Lower lobe of right lung (tissue), 2 donors: ENCODE measurements at regions not wholly inside any gene's neighbourhood (a gene's known extent, or its start where the extent isn't known, plus 50 kb on each side); places are given as distances from the start of the nearest gene placed in this dataset.
A peak's percentile ranks its signal among the peaks of the same experiment; 100 is the strongest.

Experiments
- ATAC-seq, 2 donors: fragments of 200-7000 bp; cut with Tn5 transposase; one replicate each; pipeline ENCODE4 v1.9.1; 2020 to 2022; ENCODE audit warnings: mild to moderate bottlenecking in 2 of 2, moderate library complexity in 2 of 2
- DNase-seq: peaks from one replicate; pipeline ENCODE4 v3.0.0-alpha.2; 2020
- H3K27ac ChIP-seq: fragments of 200-600 bp; one replicate; pipeline ENCODE4 v1.8.0; 2022
- H3K27me3 ChIP-seq: fragments of 200-600 bp; one replicate; pipeline ENCODE4 v1.8.0; 2022; ENCODE audit warnings: low read depth
- H3K36me3 ChIP-seq: fragments of 200-600 bp; one replicate; pipeline ENCODE4 v1.8.0; 2022; ENCODE audit warnings: mild to moderate bottlenecking
- H3K4me1 ChIP-seq: fragments of 200-600 bp; one replicate; pipeline ENCODE4 v1.8.0; 2022
- H3K4me3 ChIP-seq: fragments of 200-600 bp; one replicate; pipeline ENCODE4 v1.8.0; 2022; ENCODE audit warnings: mild to moderate bottlenecking
- H3K9me3 ChIP-seq: fragments of 200-600 bp; one replicate; pipeline ENCODE4 v1.8.0; 2022
- intact Hi-C: fragments of 100-400 bp; cut with DNase I; formaldehyde crosslinking; loops from one replicate; pipeline ENCODE4 v1.11.0; 2022
- TF ChIP-seq, protein P1 (sequence below): fragments of 200-600 bp; IDR thresholded peaks from one replicate; pipeline ENCODE4 v1.8.0; 2022; ENCODE audit warnings: antibody characterized with exemption, mild to moderate bottlenecking
- donor health status: DM: no; HTN: yes; CAD: no; lungs with severe emphysema.

DNA sequence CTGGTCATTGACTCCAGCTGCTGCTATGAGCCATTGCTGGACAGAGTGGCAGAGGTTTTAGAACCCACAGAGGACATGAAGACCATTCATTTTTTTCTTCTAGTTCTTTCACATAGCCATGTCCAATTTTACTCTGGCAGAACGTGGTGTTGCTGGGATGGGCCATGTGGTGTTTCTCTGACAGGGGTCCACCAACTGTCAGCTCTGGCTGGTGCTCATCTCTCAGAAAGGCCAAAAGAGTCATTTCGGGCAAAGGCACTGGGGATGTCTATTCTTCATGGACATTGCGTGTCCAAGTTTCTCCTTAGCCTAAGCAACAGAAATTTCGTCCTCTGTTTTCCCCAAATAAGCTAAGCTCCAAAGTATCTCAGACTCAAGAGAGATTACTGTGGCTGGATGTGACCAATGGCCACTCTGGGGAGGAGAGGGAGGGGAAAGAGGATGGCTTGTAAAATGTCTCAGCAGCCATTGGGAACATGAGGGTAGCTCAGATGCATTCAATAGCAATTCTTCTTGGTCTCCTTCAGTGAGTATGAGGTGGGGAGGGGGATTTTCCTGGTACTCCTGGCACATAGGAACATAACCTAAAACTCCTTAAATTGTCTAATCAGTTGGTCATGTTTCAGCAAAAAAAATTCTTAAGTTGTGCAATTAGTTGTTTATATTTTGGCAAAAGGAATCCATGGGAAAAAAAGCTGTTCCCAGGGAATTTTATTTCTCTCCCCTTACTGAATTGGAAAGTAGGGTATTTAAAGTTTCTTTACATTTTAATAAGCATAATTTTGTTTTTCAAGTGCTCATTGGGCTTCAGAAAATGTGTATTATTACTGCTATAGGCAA is 131.6 kb upstream of the MITF start:
- DNase-seq: no peak
- Histone ChIP-seq H3K4me1 (no peaks in the 10 kb centered on the region), H3K27ac (peak overlapping the region; percentile 15), H3K9me3 (no peaks in the 10 kb centered on the region), H3K36me3 (no peaks in the 10 kb centered on the region), H3K4me3 (no peak overlapping the region), H3K27me3 (no peaks in the 10 kb centered on the region)
- TF ChIP-seq, protein P1, sequence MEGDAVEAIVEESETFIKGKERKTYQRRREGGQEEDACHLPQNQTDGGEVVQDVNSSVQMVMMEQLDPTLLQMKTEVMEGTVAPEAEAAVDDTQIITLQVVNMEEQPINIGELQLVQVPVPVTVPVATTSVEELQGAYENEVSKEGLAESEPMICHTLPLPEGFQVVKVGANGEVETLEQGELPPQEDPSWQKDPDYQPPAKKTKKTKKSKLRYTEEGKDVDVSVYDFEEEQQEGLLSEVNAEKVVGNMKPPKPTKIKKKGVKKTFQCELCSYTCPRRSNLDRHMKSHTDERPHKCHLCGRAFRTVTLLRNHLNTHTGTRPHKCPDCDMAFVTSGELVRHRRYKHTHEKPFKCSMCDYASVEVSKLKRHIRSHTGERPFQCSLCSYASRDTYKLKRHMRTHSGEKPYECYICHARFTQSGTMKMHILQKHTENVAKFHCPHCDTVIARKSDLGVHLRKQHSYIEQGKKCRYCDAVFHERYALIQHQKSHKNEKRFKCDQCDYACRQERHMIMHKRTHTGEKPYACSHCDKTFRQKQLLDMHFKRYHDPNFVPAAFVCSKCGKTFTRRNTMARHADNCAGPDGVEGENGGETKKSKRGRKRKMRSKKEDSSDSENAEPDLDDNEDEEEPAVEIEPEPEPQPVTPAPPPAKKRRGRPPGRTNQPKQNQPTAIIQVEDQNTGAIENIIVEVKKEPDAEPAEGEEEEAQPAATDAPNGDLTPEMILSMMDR: no peak
- intact Hi-C loops: no loop called here
- no peak for ATAC-seq

DNA sequence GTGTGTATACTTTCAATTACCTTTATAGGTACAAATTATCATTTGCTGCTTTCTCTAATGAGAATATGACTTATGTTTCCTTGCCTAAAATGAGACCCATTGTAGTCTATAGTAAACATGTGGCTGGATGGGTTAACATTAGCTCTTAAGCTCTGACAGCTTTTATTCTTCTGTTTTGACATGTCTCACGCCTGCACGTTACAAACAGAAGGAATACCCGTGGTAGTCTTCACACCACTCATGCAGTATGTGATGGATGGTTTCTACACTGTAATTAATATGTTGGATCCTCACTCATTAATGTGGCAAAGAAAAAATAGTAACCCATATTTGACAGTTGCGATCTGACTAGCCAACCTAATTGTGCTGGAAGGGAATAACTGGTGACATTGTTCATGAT is 133.4 kb upstream of the MITF start:
- no peaks in the 10 kb centered on the region for H3K36me3 ChIP-seq
- intact Hi-C loops: no loop called here
- no peaks in the 10 kb centered on the region for H3K9me3 ChIP-seq
- no peak overlapping the region for H3K4me3 ChIP-seq
- ATAC-seq (no peak), DNase-seq (no peak)
- H3K27ac ChIP-seq: no peak overlapping the region
- H3K4me1 ChIP-seq: no peaks in the 10 kb centered on the region
- no peaks in the 10 kb centered on the region for H3K27me3 ChIP-seq
- TF ChIP-seq, protein P1: no peak

DNA sequence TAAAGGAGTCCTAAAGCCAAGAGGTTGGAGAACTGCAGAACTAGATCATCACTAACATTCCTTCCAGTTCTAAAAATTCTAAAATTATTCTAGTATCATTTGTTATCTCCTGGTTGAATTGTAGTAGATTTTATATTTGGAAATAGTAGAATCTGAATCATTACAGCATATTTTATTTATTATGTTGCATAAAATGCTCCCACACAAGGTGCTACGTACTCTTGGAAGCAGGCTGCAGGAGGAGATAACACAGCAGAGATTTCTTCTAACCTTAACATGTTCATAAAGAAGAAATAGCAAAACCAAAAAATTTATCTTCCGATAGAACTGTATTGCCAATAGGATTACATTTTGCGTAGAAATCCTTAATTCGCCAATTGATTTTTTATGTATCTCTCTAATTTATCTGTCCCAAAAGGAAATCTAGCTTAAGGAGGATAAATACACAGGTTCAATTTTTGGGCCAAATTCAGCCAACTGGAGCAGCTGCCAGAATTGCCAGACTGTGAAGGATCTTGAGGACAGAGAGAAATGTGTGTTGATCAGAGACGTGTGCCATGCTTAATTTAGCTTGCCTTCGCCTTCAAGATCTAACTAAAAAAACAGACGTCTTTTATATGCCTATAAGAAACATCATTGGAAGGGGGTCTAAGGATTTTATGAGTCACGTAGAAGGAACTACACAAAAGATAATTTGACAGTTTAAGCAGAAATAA is 134.4 kb upstream of the MITF start:
- Histone ChIP-seq H3K9me3 (no peaks in the 10 kb centered on the region), H3K4me3 (no peak overlapping the region), H3K4me1 (no peaks in the 10 kb centered on the region), H3K27ac (no peak overlapping the region), H3K36me3 (no peaks in the 10 kb centered on the region), H3K27me3 (no peaks in the 10 kb centered on the region)
- DNase-seq (no peak), ATAC-seq (no peak)
- TF ChIP-seq, protein P1: no peak
- intact Hi-C loops: no loop called here

DNA sequence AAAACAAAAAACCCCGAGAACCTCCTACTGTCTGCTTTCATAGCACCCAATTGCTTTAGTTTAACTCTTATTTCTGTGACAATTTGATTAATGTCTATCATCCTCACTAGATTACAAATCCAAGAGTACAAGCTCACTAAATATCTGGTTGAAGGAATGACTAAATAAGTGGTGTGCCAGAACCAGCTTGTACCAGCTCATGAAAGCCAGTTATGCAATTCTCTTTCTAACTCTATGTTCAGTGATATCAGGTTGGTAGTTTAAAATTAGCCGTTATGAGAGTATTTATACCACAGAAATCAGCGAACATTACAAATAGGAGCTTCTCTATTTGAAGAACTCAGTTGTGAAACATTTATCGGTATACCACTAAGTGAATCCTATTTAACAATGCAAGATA is 137.2 kb upstream of the MITF start:
- no peaks in the 10 kb centered on the region for H3K9me3 ChIP-seq
- H3K27ac ChIP-seq: no peak overlapping the region
- DNase-seq (no peak), ATAC-seq (no peak)
- no peaks in the 10 kb centered on the region for H3K4me1 ChIP-seq
- H3K4me3 ChIP-seq: no peak overlapping the region
- H3K27me3 ChIP-seq: no peaks in the 10 kb centered on the region
- intact Hi-C loops: no loop called here
- no peaks in the 10 kb centered on the region for H3K36me3 ChIP-seq
- TF ChIP-seq, protein P1: no peak

DNA sequence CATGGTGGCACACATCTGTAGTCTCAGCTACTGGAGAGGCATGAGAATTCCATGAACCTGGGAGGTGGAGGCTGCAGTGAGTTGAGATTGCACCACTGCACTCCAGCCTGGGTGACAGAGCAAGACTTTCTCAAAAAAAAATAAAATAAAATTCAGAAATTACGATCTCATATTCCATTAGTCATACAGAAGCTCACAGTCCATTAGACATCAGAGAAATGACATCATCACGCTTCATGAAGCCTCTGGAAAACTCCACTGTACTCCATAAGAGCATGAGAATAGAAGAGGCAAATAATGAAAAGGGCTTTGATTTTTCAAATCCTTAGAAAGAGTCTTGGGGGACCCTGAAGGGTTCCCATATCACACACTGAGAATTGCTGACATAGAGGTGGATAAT is 145.0 kb upstream of the MITF start:
- Histone ChIP-seq H3K36me3 (no peaks in the 10 kb centered on the region), H3K27ac (no peak overlapping the region), H3K27me3 (no peaks in the 10 kb centered on the region), H3K4me3 (no peak overlapping the region), H3K4me1 (no peaks in the 10 kb centered on the region), H3K9me3 (no peaks in the 10 kb centered on the region)
- DNase-seq (no peak), ATAC-seq (no peak)
- TF ChIP-seq, protein P1: no peak
- intact Hi-C loops: no loop called here
